ENCODE measurements at regions not wholly inside any gene's neighbourhood (a gene's known extent, or its start where the extent isn't known, plus 50 kb on each side); places are given as distances from the start of the nearest gene placed in this dataset.

DNA sequence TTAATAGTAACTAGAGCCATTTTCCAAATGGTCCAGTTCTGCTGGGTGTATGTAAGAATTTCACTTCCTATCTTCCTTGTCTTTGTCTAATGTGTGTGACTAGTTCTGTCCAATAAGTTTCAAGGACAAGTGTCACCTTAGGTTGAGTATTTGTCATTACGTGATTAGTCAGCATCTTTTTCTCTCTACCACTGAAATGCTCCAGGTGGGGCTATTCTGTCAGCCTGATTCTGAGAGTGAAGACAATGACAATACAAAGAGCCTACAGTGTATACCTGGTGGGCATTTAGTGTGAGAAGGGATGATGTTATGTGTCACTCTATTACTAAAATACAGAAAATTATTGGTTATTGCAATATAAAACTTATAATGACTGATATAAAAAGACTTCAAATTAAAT, 876.3 kb downstream of the C4orf33 start:
- TF ChIP-seq EZH2 (IDR thresholded peaks at IDR 0.05), result no peak
- TF ChIP-seq FOXP2 (optimal IDR thresholded peaks at IDR 0.05; ENCODE audit: control extremely low read depth, extremely low read length, insufficient read depth), result no peak

All from SK-N-MC (cell line).